ENCODE measurements at regions not wholly inside any gene's neighbourhood (a gene's known extent, or its start where the extent isn't known, plus 50 kb on each side); places are given as distances from the start of the nearest gene placed in this dataset.

DNA sequence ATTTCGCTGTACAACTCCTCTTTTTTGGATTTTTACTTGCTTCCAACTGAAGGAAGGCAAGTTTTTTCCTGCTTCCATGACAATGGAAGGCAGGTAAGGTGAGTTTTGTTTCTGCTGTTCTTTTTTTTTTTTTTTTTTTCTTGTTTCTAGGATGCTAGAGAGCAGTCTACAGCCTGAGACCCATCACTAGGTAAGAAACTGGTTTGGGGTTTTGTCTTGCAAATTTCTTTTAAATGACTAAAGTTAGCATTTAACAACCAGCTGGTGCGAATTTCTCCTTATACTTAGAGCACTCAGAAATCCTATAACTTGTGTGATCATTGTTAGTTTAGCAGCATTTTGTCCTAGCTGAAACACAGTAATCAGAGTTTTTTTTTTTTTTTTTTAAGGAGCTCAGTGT, 378.4 kb upstream of the CNKSR2 start:
- TF ChIP-seq POLR2A (IDR thresholded peaks at IDR 0.05) = no peak
- TF ChIP-seq, protein P1, sequence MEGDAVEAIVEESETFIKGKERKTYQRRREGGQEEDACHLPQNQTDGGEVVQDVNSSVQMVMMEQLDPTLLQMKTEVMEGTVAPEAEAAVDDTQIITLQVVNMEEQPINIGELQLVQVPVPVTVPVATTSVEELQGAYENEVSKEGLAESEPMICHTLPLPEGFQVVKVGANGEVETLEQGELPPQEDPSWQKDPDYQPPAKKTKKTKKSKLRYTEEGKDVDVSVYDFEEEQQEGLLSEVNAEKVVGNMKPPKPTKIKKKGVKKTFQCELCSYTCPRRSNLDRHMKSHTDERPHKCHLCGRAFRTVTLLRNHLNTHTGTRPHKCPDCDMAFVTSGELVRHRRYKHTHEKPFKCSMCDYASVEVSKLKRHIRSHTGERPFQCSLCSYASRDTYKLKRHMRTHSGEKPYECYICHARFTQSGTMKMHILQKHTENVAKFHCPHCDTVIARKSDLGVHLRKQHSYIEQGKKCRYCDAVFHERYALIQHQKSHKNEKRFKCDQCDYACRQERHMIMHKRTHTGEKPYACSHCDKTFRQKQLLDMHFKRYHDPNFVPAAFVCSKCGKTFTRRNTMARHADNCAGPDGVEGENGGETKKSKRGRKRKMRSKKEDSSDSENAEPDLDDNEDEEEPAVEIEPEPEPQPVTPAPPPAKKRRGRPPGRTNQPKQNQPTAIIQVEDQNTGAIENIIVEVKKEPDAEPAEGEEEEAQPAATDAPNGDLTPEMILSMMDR (IDR thresholded peaks at IDR 0.05) = no peak
